Mucosa of descending colon (tissue), 3 donors: ENCODE measurements at regions not wholly inside any gene's neighbourhood (a gene's known extent, or its start where the extent isn't known, plus 50 kb on each side); places are given as distances from the start of the nearest gene placed in this dataset.

ENCODE experiments used
- ATAC-seq: fragments of 200-7000 bp; cut with Tn5 transposase; one replicate; pipeline ENCODE4 v1.9.1; 2020; ENCODE audit warnings: mild to moderate bottlenecking, moderate library complexity
- DNase-seq, 3 donors: peaks; one replicate each; pipeline ENCODE4 v3.0.0-alpha.2; 2020
- H3K36me3 ChIP-seq: fragments of 200-600 bp; one replicate; pipeline ENCODE4 v1.8.0; 2021; ENCODE audit warnings: low read depth, mild to moderate bottlenecking
- H3K4me1 ChIP-seq: fragments of 200-600 bp; one replicate; pipeline ENCODE4 v1.8.0; 2021; ENCODE audit warnings: low read depth, mild to moderate bottlenecking
- H3K4me3 ChIP-seq: fragments of 200-600 bp; one replicate; pipeline ENCODE4 v1.8.0; 2021; ENCODE audit warnings: mild to moderate bottlenecking
- H3K9me3 ChIP-seq: fragments of 200-600 bp; one replicate; pipeline ENCODE4 v1.8.0; 2021; ENCODE audit warnings: mild to moderate bottlenecking
- intact Hi-C, 2 donors: fragments of 100-400 bp; cut with DNase I in 1 of 2; cut with micrococcal nuclease in 1 of 2; formaldehyde crosslinking; loops; one replicate each; pipeline versions ENCODE4 v1.11.0 to v1.11.1; 2022; cut with DNase I, micrococcal nuclease
- TF ChIP-seq, protein P1 (sequence below): fragments of 200-600 bp; IDR thresholded peaks from one replicate; pipeline ENCODE4 v1.8.0; 2022; ENCODE audit warnings: antibody characterized with exemption, mild to moderate bottlenecking
- donor health status: DM: no; HTN: no; CAD: no; lungs with moderate emphysema.
- donor health status: DM: no; HTN: no; CAD: no.
- donor health status: DM: no; HTN: yes; CAD: no.

DNA sequence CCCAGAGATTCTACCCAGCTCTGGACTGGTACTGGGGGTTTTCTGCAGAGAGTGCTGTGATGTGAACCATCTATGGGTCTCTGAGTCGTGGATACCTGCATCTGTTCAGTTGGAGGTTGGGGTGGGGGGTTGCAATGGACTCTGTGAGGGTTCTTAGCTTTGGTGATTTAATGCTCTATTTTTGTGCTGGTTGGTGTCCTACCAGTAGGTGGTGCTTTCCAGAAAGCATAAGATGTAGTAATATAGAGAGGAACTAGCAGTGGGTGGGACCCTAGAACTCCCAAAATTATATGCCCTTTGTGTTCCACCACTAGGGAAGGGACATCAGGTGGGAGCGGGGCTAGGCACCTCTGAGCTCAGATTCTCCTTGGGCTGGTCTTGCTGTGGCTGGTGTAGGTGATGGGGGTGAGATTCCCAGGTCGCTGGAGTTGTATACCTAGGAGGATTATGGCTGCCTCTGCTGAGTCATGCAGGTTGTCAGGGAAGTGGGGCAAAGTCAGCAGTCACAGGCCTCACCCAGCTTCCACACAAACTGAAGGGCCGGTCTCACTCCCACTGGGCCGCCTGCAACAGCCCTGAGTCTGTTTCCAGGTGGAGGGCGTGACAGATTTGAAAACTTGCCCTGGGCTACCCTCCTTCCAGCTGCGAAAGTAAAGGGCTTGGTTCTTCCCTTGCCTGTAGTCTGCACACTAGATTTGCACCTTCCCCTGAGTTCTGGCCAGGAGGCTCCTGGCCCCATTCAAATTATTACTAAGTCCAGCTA is 573.0 kb upstream of the SLITRK1 start:
- intact Hi-C loops: no loop called here
- TF ChIP-seq, protein P1, sequence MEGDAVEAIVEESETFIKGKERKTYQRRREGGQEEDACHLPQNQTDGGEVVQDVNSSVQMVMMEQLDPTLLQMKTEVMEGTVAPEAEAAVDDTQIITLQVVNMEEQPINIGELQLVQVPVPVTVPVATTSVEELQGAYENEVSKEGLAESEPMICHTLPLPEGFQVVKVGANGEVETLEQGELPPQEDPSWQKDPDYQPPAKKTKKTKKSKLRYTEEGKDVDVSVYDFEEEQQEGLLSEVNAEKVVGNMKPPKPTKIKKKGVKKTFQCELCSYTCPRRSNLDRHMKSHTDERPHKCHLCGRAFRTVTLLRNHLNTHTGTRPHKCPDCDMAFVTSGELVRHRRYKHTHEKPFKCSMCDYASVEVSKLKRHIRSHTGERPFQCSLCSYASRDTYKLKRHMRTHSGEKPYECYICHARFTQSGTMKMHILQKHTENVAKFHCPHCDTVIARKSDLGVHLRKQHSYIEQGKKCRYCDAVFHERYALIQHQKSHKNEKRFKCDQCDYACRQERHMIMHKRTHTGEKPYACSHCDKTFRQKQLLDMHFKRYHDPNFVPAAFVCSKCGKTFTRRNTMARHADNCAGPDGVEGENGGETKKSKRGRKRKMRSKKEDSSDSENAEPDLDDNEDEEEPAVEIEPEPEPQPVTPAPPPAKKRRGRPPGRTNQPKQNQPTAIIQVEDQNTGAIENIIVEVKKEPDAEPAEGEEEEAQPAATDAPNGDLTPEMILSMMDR: no peak
- no peak for ATAC-seq
- DNase-seq: no peak
- Histone ChIP-seq H3K36me3 (no peaks in the 10 kb centered on the region), H3K9me3 (peaks cover 19% of the 10 kb centered on the region), H3K4me3 (no peak overlapping the region), H3K4me1 (no peaks in the 10 kb centered on the region)

DNA sequence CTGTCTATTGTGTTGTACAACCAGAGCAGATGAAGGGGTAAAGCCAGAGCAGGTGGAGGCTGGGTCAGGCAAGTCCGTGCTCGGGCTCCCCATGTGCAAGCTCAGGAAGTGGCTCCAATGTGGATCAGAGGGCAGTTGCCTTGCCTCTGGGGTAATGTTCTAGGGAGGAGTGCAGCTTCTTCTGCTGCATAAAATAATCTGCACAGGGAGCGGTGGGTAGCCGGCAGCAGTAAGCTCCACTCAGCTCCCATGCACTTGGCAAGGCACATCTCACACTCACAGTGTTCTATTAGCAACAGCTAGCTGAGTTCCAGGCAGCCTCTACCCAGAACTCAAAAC is 565.3 kb upstream of the SLITRK1 start:
- H3K4me1 ChIP-seq: no peaks in the 10 kb centered on the region
- ATAC-seq (no peak), DNase-seq (no peak)
- TF ChIP-seq, protein P1: no peak
- intact Hi-C loops: no loop called here
- peaks cover 39% of the 10 kb centered on the region for H3K9me3 ChIP-seq
- H3K4me3 ChIP-seq: no peak overlapping the region
- H3K36me3 ChIP-seq: no peaks in the 10 kb centered on the region

DNA sequence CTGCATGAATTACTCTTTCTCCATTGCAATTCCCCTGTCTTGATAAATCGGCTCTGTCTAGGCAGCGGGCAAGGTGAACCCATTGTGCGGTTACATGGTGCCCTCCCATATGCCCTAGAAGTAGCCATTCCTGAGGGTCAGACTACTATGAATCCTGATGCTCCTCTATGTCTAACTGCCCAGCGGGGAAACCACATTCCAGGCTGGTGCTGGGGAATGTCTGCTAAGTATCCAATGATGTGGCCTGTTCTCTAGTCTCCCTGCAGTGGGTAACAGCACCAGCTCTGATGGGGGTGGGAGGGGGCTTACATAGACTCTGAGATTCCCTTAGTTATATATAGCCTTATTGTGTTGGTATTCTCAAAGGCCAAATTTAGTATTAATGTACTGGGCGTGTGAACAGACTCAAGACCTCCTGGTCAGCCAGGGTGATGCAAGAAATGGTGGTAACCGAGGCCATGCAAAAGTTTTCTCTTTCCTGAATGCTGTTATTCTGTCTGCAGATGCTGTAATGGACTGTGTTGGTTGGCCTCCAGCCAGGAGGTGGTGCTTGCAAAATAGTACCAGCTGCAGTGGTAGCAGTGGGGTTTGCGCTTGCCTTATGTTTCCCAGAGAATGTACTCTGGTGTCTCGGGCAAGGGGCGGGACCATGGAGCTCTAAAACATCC is 564.8 kb upstream of the SLITRK1 start:
- TF ChIP-seq, protein P1: no peak
- Histone ChIP-seq H3K36me3 (no peaks in the 10 kb centered on the region), H3K9me3 (peaks cover 35% of the 10 kb centered on the region), H3K4me1 (no peaks in the 10 kb centered on the region), H3K4me3 (no peak overlapping the region)
- no peak for ATAC-seq
- no peak for DNase-seq
- intact Hi-C loops: no loop called here

GRCh38 chr13:84445776-84446175 is 563.5 kb upstream of the SLITRK1 start:
- peaks cover 30% of the 10 kb centered on the region for H3K9me3 ChIP-seq
- DNase-seq (no peak), ATAC-seq (no peak)
- H3K4me3 ChIP-seq: no peak overlapping the region
- TF ChIP-seq, protein P1: no peak
- H3K36me3 ChIP-seq: no peaks in the 10 kb centered on the region
- intact Hi-C loops: no loop called here
- H3K4me1 ChIP-seq: no peaks in the 10 kb centered on the region

- Histone ChIP-seq H3K36me3 (no peaks in the 10 kb centered on the region), H3K4me1 (no peaks in the 10 kb centered on the region), H3K4me3 (no peak overlapping the region), H3K9me3 (peaks cover 36% of the 10 kb centered on the region)
- ATAC-seq (no peak), DNase-seq (no peak)
- TF ChIP-seq, protein P1: no peak
- intact Hi-C loops: no loop called here
Measured at GRCh38 chr13:84443463-84443862, 561.2 kb upstream of the SLITRK1 start.
